Endothelial cell of umbilical vein (primary cell): ENCODE measurements at regions not wholly inside any gene's neighbourhood (a gene's known extent, or its start where the extent isn't known, plus 50 kb on each side); places are given as distances from the start of the nearest gene placed in this dataset.

Experiments used
- BruUV-seq: library from RNA; stranded (reverse); fragments of 400-500 nt; replicated peaks from 2 replicates; lab custom pipeline; 2021; lab: Mats Ljungman, UMichigan
- CTCF ChIA-PET: fragments of 300-600, 350-600 bp; sonication (Branson Sonifier 250); formaldehyde crosslinking; loops from one replicate; lab custom pipeline; 2021; ENCODE audit warnings: antibody characterized with exemption, inconsistent platforms; lab: Charles Lee
- POLR2A ChIA-PET: fragments of 300-600, 350-600 bp; sonication (Branson Sonifier 250); formaldehyde crosslinking; loops from one replicate; lab custom pipeline; 2021; ENCODE audit warnings: antibody characterized with exemption, inconsistent platforms; lab: Charles Lee
- DNase-seq: peaks from one replicate; pipeline ENCODE4 v3.0.0-alpha.2; 2011; ENCODE audit warnings: low read depth, low spot score
- FAIRE-seq: peaks from 2 replicates; lab custom pipeline; 2011; peaks lifted over from hg19 to GRCh38; lab: Jason Lieb, UNC
- H2AFZ ChIP-seq: 2 replicates; pipeline ENCODE4 v1.6.0; 2012; ENCODE audit warnings: low read depth, low read length, control low read depth, inconsistent platforms
- H3K27ac ChIP-seq: 2 replicates; pipeline ENCODE4 v1.5.1; 2011; ENCODE audit warnings: low read depth, mild to moderate bottlenecking, control low read depth, low read length, moderate library complexity; ENCODE audit not compliant: insufficient read depth
- H3K27me3 ChIP-seq, 2 experiments: 2 replicates each; pipeline versions ENCODE4 v1.6.0 to v1.6.1; 2011; ENCODE audit warnings: low read length in 2 of 2, mixed read lengths in 1 of 2; ENCODE audit not compliant: control insufficient read depth in 2 of 2, insufficient read depth in 2 of 2
- H3K36me3 ChIP-seq, 2 experiments: 2 replicates in 1 of 2; 3 replicates in 1 of 2; pipeline ENCODE4 v1.5.1; 2011; ENCODE audit warnings: low read length in 2 of 2, mild to moderate bottlenecking in 1 of 2, moderate library complexity in 1 of 2; ENCODE audit not compliant: control insufficient read depth in 2 of 2, insufficient read depth in 2 of 2; ENCODE audit errors: extremely low read depth in 1 of 2
- H3K4me1 ChIP-seq: 3 replicates; pipeline ENCODE4 v1.5.1; 2011; ENCODE audit warnings: mild to moderate bottlenecking, low read length; ENCODE audit not compliant: control insufficient read depth, insufficient read depth; ENCODE audit errors: extremely low read depth
- H3K4me2 ChIP-seq: 2 replicates; pipeline ENCODE4 v1.6.1; 2011; ENCODE audit warnings: low read length, control low read depth, mixed read lengths; ENCODE audit not compliant: insufficient read depth
- H3K4me3 ChIP-seq, 3 experiments: fragments of 200-600 bp in 1 of 3; sonication (generic), shearing (Covaris generic) in 1 of 3; replicated peaks in 1 of 3; 2 replicates each; pipeline ENCODE4 v1.5.1; 2011 to 2016; ENCODE audit warnings: control low read depth in 3 of 3, low read length in 3 of 3, mild to moderate bottlenecking in 2 of 3, inconsistent platforms in 1 of 3, low read depth in 1 of 3, moderate library complexity in 1 of 3; ENCODE audit not compliant: insufficient read depth in 1 of 3
- H3K79me2 ChIP-seq: 2 replicates; pipeline ENCODE4 v1.6.0; 2012; ENCODE audit warnings: low read length, inconsistent platforms; ENCODE audit not compliant: control insufficient read depth, insufficient read depth
- H3K9ac ChIP-seq: replicated peaks from 2 replicates; pipeline ENCODE3; 2011; ENCODE audit warnings: low read length, control low read depth; ENCODE audit not compliant: insufficient read depth; ENCODE audit errors: extremely low read depth
- H3K9me1 ChIP-seq: replicated peaks from 3 replicates; pipeline ENCODE4 v1.6.0; 2011; ENCODE audit warnings: mild to moderate bottlenecking, low read length; ENCODE audit not compliant: control insufficient read depth, insufficient read depth; ENCODE audit errors: extremely low read depth
- H3K9me3 ChIP-seq: replicated peaks from 2 replicates; pipeline ENCODE4 v1.5.1; 2012; ENCODE audit warnings: low read length, inconsistent platforms; ENCODE audit not compliant: control insufficient read depth, insufficient read depth
- H4K20me1 ChIP-seq: replicated peaks from 2 replicates; pipeline ENCODE3; 2011; ENCODE audit warnings: mild to moderate bottlenecking, low read length; ENCODE audit not compliant: control insufficient read depth, insufficient read depth; ENCODE audit errors: extremely low read depth
- EZH2 ChIP-seq: IDR thresholded peaks from 2 replicates; pipeline ENCODE4 v1.6.1; 2012; ENCODE audit warnings: borderline replicate concordance, low read depth, mild to moderate bottlenecking, moderate library complexity, low read length, inconsistent platforms; ENCODE audit not compliant: severe bottlenecking
- FOS ChIP-seq: IDR thresholded peaks from 2 replicates; pipeline ENCODE4 v1.6.1; 2011; ENCODE audit warnings: mild to moderate bottlenecking, low read length, moderate library complexity, borderline replicate concordance; ENCODE audit not compliant: insufficient read depth
- GATA2 ChIP-seq: IDR thresholded peaks from 2 replicates; pipeline ENCODE4 v1.7.0; 2011; ENCODE audit warnings: low read depth, mild to moderate bottlenecking, moderate library complexity, mixed read lengths, low read length; ENCODE audit not compliant: insufficient read length, insufficient read depth
- JUN ChIP-seq: IDR thresholded peaks from 2 replicates; pipeline ENCODE4 v1.6.1; 2011; ENCODE audit warnings: borderline replicate concordance, low read depth; ENCODE audit not compliant: insufficient read length, insufficient read depth
- MYC ChIP-seq: IDR thresholded peaks from one replicate; pipeline ENCODE4 v1.6.1; 2011; ENCODE audit warnings: mild to moderate bottlenecking, low read depth, low read length
- POLR2A ChIP-seq: IDR thresholded peaks from 2 replicates; pipeline ENCODE4 v1.6.1; 2012; ENCODE audit warnings: low read depth, mild to moderate bottlenecking, control low read depth, low read length
- POLR2AphosphoS5 ChIP-seq: IDR thresholded peaks from 2 replicates; pipeline ENCODE4 v1.6.1; 2012; ENCODE audit warnings: low read depth, mild to moderate bottlenecking, control low read depth, low read length, moderate library complexity; ENCODE audit not compliant: insufficient read depth
- dilution Hi-C: fragments of 300-500 bp; cut with MboI; formaldehyde crosslinking; loops from one replicate; pipeline ENCODE4 v1.15.0; 2019; ENCODE audit warnings: low sequenced_read_pairs; ENCODE audit not compliant: extremely low pct_ligation_motif_present
- intact Hi-C: fragments of 100-400 bp; cut with micrococcal nuclease; formaldehyde crosslinking; loops from one replicate; pipeline ENCODE4 v1.10.0; 2022
- TF ChIP-seq, protein P1 (sequence below), 2 donors: IDR thresholded peaks; 1 replicate in 1 of 2; 2 replicates in 1 of 2; pipeline ENCODE4 v1.5.1; 2011; ENCODE audit warnings: low read length in 2 of 2, mild to moderate bottlenecking in 2 of 2, moderate library complexity in 2 of 2, control low read depth in 1 of 2, inconsistent platforms in 1 of 2, low read depth in 1 of 2; ENCODE audit not compliant: insufficient read depth in 1 of 2; ENCODE audit errors: extremely low read depth in 1 of 2
- TF ChIP-seq, protein P2 (sequence below): IDR thresholded peaks from 2 replicates; pipeline ENCODE4 v1.6.1; 2011; ENCODE audit not compliant: insufficient read depth, insufficient read length

DNA sequence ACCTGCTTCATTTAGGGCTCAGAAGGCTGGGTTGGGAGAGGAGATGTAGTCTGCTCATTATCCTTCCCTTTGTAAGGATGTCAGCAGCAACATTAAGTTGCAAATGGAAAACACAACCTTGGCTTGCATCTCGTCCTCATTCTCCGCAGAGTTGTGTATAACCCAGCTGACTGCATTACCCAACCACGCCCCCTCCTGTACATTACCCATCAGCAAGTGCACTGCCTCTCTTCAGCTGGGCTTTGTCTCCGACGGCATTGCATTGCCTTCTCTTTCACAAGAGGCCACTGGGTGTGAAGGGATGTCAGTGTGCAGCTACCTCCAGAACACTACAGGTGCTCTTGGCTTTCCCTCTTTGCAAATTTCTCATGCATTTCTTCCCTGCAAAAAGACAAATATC lies 128.7 kb upstream of the TSHZ2 start:
- Histone ChIP-seq H3K9me1 (no peaks in the 10 kb centered on the region), H3K79me2 (no peaks in the 10 kb centered on the region), H3K27me3 (no peaks in the 10 kb centered on the region), H3K36me3 (no peaks in the 10 kb centered on the region), H3K9ac (no peak overlapping the region), H3K9me3 (no peaks in the 10 kb centered on the region), H3K27ac (no peak overlapping the region), H3K4me3 (no peak overlapping the region), H3K4me1 (no peaks in the 10 kb centered on the region), H3K4me2 (no peak overlapping the region), H4K20me1 (no peaks in the 10 kb centered on the region), H2AFZ (no peak overlapping the region)
- DNase-seq (no peak), FAIRE-seq (no peak)
- BruUV-seq, result no TSS peak
- intact Hi-C loops, result no loop called here
- dilution Hi-C loops, result no loop called here
- ChIA-PET POLR2A (no interaction called here), CTCF (no interaction called here)
- no peak for TF ChIP-seq EZH2
- TF ChIP-seq, protein P1, sequence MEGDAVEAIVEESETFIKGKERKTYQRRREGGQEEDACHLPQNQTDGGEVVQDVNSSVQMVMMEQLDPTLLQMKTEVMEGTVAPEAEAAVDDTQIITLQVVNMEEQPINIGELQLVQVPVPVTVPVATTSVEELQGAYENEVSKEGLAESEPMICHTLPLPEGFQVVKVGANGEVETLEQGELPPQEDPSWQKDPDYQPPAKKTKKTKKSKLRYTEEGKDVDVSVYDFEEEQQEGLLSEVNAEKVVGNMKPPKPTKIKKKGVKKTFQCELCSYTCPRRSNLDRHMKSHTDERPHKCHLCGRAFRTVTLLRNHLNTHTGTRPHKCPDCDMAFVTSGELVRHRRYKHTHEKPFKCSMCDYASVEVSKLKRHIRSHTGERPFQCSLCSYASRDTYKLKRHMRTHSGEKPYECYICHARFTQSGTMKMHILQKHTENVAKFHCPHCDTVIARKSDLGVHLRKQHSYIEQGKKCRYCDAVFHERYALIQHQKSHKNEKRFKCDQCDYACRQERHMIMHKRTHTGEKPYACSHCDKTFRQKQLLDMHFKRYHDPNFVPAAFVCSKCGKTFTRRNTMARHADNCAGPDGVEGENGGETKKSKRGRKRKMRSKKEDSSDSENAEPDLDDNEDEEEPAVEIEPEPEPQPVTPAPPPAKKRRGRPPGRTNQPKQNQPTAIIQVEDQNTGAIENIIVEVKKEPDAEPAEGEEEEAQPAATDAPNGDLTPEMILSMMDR (IDR thresholded peaks at IDR 0.05; ENCODE audit: extremely low read depth in 1 of 2, insufficient read depth in 1 of 2, low read depth in 1 of 2, low read length in 2 of 2), result no peak
- TF ChIP-seq FOS, result no peak

GRCh38 chr20:52841003-52841402 lies 131.2 kb upstream of the TSHZ2 start:
- no peak for TF ChIP-seq GATA2
- no peak for TF ChIP-seq FOS
- TF ChIP-seq, protein P2, sequence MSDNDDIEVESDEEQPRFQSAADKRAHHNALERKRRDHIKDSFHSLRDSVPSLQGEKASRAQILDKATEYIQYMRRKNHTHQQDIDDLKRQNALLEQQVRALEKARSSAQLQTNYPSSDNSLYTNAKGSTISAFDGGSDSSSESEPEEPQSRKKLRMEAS, result no peak
- TF ChIP-seq POLR2A, result no peak
- no peak for TF ChIP-seq POLR2AphosphoS5
- no peak for TF ChIP-seq EZH2
- TF ChIP-seq, protein P1 (IDR thresholded peaks at IDR 0.05; ENCODE audit: extremely low read depth in 1 of 2, insufficient read depth in 1 of 2, low read depth in 1 of 2, low read length in 2 of 2), result no peak
- TF ChIP-seq MYC, result no peak
- no peak for TF ChIP-seq JUN
- ChIA-PET POLR2A (no interaction called here), CTCF (no interaction called here)
- Histone ChIP-seq H3K9me3 (no peaks in the 10 kb centered on the region), H3K4me3 (no peak overlapping the region), H3K9ac (no peak overlapping the region), H3K79me2 (no peaks in the 10 kb centered on the region), H3K4me1 (no peaks in the 10 kb centered on the region), H2AFZ (no peak overlapping the region), H3K27me3 (no peaks in the 10 kb centered on the region), H3K9me1 (no peaks in the 10 kb centered on the region), H3K27ac (no peak overlapping the region), H4K20me1 (no peaks in the 10 kb centered on the region), H3K4me2 (no peak overlapping the region), H3K36me3 (no peaks in the 10 kb centered on the region)
- dilution Hi-C loops (no loop called here), intact Hi-C loops (no loop called here)
- BruUV-seq, result no TSS peak
- FAIRE-seq (no peak), DNase-seq (no peak)
